Endothelial cell of hepatic sinusoid (primary cell): ENCODE measurements at regions not wholly inside any gene's neighbourhood (a gene's known extent, or its start where the extent isn't known, plus 50 kb on each side); places are given as distances from the start of the nearest gene placed in this dataset.
"Not testable (repeated sequence)": the region's sequence is repeated elsewhere in the genome, so short reads cannot be mapped to it uniquely, and the experiment has no call there.

Experiments used
- in situ Hi-C: cut with HindIII; loops from 2 replicates; pipeline ENCODE4 v1.10.0; 2017; ENCODE audit warnings: low sequenced_read_pairs

- in situ Hi-C loops, result no loop called here
Observed at GRCh38 chr18:41639218-41639617, 315.8 kb upstream of the PIK3C3 start.

DNA sequence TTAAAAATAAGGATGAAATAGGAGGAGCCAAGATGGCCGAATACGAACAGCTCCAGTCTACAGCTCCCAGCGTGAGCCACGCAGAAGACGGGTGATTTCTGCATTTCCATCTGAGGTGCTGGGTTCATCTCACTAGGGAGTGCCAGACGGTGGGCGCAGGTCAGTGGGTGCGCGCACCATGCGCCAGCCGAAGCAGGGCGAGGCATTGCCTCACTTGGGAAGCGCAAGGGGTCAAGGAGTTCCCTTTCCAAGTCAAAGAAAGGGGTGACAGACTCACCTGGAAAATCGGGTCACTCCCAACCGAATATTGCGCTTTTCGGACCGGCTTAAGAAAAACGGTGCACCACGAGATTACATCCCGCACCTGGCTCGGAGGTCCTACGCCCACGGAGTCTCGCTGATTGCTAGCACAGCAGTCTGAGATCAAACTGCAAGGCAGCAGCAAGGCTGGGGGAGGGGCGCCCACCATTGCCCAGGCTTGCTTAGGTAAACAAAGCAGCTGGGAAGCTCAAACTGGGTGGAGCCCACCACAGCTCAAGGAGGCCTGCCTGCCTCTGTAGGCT lies 323.2 kb upstream of the PIK3C3 start:
- in situ Hi-C loops, result not testable (repeated sequence)

DNA sequence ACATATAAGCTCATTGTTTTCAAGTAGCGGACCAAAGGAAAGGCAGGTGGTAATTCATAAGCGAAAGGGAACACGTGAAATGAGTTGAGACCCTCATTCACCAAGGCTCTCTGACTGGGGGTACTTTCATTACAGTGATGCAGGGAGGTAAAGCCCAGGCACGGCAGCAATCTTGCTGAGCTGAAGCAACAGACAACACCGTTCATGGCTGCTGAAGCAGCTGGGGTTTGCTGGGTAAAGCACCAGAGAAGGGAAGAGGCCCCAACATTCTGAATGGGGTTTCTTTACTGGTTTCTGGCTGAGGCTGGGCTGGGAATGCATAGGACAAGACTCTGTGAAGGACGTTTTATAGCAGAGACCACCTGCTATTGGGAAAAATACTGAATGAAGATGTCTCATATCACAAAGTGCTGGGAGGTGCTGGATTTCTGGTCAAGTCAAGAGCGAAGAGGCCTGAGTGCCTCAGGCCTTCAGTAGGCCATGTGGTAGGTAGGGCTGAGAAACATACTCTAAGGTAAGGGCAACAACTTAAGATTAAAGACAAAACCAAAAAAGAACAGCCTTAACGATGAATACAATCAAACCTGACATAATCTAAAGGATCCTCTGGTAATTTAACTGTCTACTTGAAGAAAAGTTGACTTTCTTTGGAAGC lies 324.7 kb upstream of the PIK3C3 start:
- in situ Hi-C loops, result no loop called here

DNA sequence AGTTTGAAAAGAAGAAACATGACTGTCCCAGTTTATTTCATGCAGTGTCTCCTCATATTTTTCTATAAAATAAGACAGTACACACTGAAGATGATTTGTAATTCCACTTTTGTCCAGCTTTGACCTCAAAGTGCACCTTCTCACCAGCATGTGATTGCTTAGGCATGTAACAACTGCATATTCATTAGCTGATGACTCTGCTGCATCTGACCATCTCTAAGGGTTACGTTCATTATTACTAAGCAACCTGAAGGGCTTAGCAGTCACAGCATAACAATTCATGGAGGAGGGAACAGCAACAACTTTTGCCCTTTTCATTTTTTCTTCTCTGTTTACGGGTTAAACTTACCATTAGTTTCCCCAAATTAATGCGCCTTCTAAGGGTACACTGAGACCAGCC lies 330.6 kb upstream of the PIK3C3 start:
- in situ Hi-C loops, result no loop called here

GRCh38 chr18:41621177-41621576 lies 333.9 kb upstream of the PIK3C3 start:
- in situ Hi-C loops, result no loop called here

- in situ Hi-C loops, result no loop called here
Observed at GRCh38 chr18:41618147-41618546, 336.9 kb upstream of the PIK3C3 start.

- in situ Hi-C loops, result no loop called here
Observed at GRCh38 chr18:41617647-41618046, 337.4 kb upstream of the PIK3C3 start.

GRCh38 chr18:41613003-41613609 lies 341.9 kb upstream of the PIK3C3 start:
- in situ Hi-C loops, result no loop called here

DNA sequence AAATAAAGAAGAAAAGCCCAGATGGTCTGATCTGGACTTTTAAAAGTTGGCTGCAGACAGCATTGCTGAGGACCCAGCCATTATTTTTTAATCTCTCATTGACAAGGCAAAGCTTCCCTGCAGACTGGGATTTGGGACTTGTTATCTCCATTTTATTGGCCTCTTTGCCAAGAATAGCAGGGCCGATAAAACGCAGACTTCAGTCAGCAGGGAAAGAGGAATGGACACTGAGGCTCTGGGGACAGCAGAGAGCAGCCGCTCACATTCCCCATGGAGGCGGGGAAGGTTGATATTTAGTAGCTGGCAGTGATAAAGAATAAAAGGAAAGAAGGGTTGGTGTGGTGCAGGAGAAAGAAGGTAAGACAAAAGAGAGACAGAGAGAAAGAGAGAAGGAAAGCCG lies 350.1 kb upstream of the PIK3C3 start:
- in situ Hi-C loops, result no loop called here

GRCh38 chr18:41602034-41602433 lies 353.0 kb upstream of the PIK3C3 start:
- in situ Hi-C loops, result no loop called here

- in situ Hi-C loops, result no loop called here
Observed at GRCh38 chr18:41600693-41601391, 354.2 kb upstream of the PIK3C3 start.

GRCh38 chr18:41599466-41599865 lies 355.6 kb upstream of the PIK3C3 start:
- in situ Hi-C loops, result no loop called here

DNA sequence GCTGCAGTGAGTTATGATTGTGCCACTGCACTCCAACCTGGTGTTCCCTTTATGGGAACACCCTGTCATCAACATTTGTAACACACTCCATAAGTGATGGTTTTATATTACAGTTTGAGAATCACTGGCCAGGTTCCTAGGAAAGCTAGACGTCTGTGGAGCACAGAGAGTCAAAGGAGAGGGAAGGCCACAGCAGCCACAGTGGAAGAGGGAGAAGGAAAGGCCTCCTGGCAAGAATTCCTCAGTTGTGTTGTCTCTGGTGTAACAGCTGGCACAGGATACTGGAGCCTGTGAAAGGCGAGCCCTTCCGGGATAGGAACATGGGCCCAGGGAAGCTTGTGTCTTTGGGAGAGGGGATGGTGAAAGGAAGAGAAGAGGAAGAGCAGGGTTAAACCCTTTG lies 360.5 kb upstream of the PIK3C3 start:
- in situ Hi-C loops, result no loop called here

DNA sequence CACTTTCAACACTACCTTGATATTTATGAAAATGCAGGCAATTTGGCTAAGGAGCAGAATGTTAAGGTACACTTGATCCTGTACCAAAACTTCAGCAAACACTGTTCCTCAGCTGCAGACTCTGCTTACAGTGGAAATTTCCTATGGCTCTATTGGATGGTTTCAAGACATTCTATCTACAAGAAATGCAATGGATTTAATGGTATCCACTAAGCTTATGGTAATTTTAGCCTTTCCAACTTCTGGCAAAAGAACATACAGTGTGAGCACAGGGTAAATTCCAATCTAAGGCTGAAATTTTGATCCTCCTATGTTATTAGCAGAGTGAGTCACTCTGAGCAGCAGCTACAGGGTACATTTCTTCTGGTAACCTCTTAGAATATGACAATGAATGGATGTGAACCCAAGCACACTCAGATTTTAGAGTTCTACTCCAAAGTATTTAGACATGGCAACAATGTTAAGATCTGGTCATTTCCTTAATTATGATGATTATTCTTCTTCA lies 361.8 kb upstream of the PIK3C3 start:
- in situ Hi-C loops, result no loop called here

DNA sequence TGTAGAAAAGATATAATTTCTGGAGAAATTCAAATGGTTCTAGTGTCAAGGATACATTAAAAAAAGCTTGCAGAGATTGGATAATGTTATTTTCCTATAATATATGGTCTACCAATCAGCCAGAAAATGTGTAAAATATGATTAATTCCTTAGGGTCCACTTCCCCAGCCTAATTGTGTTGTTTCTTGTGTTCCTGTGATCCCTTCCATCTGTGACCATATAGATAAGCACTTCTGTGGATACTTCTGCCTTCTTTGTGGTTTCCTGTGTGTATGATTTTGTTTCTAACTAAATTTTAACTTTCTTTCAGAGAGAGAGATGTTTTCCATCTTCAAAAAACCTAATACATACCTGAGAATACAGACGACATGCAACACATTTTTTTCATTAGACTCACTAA lies 367.1 kb upstream of the PIK3C3 start:
- in situ Hi-C loops, result no loop called here

- in situ Hi-C loops, result no loop called here
Observed at GRCh38 chr18:41585512-41585911, 369.5 kb upstream of the PIK3C3 start.

DNA sequence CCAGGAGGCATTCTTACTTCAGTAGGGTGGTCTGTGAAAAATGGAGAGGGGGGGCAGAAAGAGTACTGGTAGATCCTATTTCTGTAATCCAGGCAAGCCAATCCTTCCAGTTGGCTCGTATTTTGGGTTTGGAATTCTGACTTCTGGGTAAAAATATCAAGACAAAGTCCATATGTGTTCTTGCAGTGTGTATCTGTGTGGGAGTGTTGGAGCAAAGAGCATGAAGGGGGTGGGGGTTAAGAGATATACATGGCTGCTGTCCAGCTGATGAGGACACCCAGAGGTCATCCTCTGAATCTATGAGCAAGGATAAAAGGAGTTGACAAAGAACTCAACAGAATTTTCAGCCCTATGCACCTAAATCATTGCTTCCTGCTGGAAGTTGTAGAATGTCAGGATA lies 375.8 kb upstream of the PIK3C3 start:
- in situ Hi-C loops, result no loop called here

DNA sequence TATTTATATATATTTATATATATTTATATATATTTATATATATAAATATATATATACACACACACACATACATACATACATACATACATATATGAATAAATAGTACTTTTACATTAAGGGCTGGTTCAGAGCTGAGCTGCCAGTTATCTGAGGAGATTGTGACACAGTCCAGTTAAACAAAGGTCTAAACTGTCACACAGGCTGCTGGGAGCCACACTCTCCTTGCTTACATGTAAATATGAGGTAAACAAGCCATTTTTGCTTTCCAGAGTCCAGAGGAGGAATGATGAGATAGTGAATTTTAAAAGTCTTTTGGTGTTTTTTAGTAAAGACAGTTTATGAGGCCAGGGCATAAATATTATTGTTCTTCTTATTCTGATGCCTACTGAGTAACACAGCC lies 377.5 kb upstream of the PIK3C3 start:
- in situ Hi-C loops, result no loop called here

DNA sequence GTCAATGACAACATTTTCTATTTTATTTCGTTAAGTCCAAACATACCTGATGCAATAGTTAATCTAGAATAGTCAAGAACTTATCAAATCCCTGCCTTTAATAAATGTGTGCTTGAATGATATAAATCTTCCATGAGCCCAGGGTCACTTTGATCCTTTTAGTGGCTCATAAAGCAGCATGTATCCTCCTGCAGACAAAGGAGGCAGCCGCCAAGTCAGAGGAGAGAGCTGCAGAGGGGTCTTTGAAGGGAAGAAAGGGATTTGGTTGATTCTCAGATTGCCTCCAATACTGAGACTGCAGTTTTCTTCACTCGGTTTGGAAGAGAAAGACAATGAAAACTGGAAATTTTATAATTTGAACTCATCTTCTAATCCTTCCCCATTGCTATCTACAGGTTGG lies 378.4 kb upstream of the PIK3C3 start:
- in situ Hi-C loops, result no loop called here

DNA sequence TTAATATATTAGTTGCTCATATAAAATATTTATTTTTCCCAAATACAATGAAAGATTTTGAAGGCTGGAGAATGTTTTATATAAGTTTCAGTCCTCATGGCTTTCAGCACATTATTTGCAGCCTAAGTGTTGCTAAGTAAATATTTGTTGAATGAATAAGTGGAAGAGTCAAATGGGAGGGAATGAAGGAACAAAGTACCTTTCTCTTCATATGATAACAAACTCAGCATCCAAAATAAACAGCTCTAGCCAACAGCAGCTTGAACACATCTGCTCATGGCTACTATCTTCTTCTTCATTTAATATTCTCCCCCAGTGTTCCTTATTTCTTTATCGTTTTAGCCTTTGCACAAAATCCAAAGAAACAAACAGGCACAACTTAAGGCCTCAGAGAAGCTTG lies 385.2 kb upstream of the PIK3C3 start:
- in situ Hi-C loops, result no loop called here

DNA sequence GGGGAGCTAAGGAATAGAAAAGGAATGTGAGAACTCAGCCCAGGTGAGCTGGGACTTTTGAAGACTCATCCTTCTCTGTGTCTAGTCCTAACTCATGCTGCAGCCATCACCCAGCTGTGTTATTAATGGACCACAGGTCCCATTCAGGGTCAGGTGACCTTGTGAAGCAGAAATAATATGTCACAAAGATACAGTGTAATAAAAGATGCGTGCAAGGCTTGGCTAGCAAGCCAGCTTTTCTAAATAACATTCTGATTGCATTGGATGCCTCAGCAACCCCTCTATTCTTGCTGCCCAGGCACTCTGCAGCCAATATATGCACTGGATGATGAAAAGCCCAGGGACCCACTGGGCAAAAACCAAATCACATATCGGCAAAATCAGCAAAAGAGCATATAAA lies 393.1 kb upstream of the PIK3C3 start:
- in situ Hi-C loops, result no loop called here

- in situ Hi-C loops, result no loop called here
Observed at GRCh38 chr18:41558715-41559114, 396.3 kb upstream of the PIK3C3 start.
